GM18907 (cell line): ENCODE measurements at regions not wholly inside any gene's neighbourhood (a gene's known extent, or its start where the extent isn't known, plus 50 kb on each side); places are given as distances from the start of the nearest gene placed in this dataset.
"Not testable (repeated sequence)": the region's sequence is repeated elsewhere in the genome, so short reads cannot be mapped to it uniquely, and the experiment has no call there.

Experiments
- ATAC-seq: cut with Tn5 transposase; IDR thresholded peaks from one replicate; pipeline ENCODE4 v1.9.1; 2021; ENCODE audit warnings: mild to moderate bottlenecking, moderate library complexity; ENCODE audit not compliant: unreplicated experiment

DNA sequence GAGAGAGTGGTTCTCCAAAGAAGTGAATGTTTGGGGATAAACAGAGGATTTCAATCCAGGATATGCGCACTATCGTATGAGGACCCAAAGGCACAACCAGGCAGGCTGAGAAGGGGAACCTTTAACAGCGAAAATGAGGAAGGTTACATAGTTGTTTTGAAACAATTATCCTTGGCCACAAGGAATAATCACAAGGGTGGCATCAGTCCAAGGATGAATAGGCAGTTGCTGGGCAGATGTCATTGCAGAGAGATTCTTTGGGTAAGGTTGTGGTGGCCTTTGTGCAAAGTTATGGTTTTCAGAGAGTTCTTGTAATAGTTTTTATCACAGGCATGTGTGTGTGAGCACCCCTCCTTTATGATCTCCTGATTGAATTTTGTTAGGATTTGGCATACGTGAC is 58.9 kb upstream of the NBPF20 start:
- not testable (repeated sequence) for ATAC-seq

DNA sequence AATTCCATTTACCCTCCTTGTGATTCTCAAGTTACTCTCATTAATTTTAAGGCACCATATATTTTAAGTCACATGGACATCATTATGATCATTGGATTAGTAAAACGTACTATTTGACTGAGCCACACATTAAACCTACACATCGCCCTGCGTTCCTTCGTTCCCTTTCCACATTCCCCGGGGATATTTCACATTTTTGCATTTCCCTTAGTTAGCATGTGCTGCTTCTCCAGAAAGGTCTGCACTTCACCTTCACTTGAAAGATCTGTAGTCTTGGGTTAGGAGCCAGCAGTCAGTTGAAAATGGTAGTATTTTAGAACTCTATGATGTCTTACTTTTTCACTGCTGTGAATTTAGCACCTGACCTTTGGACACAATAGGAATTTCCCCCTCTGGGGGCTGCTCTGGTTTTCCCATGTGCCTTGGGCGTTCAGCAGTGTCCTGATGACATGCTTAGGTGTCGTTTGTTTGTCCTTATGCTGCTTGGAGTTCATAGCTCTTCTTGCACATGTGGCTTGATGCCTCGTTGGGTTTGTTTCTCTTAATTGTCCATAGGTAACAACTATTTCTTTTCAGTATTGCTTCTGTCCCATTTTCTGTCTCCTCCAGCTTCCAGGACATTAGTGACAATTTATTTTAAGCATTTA is 56.9 kb upstream of the NBPF20 start:
- not testable (repeated sequence) for ATAC-seq

DNA sequence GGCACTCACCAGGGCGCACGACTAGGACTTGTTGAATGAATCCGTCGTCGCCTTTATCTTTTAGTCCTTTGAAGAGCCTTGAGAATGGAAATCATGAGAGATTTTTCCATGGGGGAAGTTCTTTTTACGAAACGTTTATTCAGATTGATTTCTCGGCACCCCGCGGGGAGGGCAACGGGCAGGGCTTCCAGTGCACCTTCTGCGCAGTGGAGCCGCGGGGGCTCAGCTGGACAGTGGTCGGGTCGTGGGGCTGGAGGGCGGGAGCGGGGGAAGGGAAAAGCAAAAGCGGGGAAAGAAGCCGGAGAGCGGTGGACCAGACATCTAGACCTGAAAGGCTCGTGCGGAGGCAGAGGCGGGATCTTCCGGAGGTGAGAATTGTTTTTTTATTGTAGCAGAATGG is 50.6 kb upstream of the NBPF20 start:
- ATAC-seq: not testable (repeated sequence)

DNA sequence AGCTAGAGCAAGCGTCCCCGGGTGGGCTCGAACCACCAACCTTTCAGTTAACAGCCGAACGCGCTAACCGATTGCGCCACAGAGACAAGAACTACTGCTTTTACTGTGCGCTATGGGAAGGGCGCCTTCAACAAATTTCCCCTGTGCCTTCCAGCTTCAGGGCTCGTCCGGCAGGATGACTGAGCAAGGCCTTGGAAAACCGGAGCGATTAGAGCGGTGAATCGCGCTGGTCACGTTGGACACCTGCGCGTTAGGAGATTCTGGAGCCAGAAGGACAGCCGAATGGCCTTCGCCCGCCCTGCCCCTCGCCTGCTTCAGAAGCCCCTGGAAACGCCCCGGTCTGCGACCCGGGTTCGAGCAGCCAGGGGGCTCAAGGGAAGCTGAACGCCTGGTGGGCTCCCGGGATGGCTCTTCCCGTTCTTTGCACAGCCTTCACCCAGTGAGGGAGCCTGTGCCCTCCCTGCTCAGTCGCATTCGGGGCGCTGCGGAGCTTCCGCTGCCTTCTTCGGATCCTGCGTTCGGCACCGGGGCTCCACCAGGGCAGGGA is 50.0 kb upstream of the NBPF20 start:
- not testable (repeated sequence) for ATAC-seq
